COR-L47 (cell line): ENCODE measurements at regions not wholly inside any gene's neighbourhood (a gene's known extent, or its start where the extent isn't known, plus 50 kb on each side); places are given as distances from the start of the nearest gene placed in this dataset.

Experiments used
- DNase-seq: peaks from one replicate; lab custom pipeline; 2025; lab: John Stamatoyannopoulos, UW

- DNase-seq: no peak
Observed at GRCh38 chr11:64501500-64502427, 54.0 kb upstream of the SLC22A11 start.

- DNase-seq: no peak
Observed at GRCh38 chr11:64502634-64503033, 53.1 kb upstream of the SLC22A11 start.

GRCh38 chr11:64503186-64503753 lies 52.5 kb upstream of the SLC22A11 start:
- no peak for DNase-seq

- DNase-seq: no peak
Observed at GRCh38 chr11:64504999-64505398, 50.7 kb upstream of the SLC22A11 start.
